Ascending aorta (tissue), 2 donors: ENCODE measurements at regions not wholly inside any gene's neighbourhood (a gene's known extent, or its start where the extent isn't known, plus 50 kb on each side); places are given as distances from the start of the nearest gene placed in this dataset.

Source experiments
- DNase-seq, 2 donors: peaks; one replicate each; pipeline ENCODE4 v3.0.0-alpha.2; 2019; ENCODE audit warnings: low spot score in 2 of 2
- H3K27ac ChIP-seq, 2 donors: fragments of 200-600 bp; sonication (generic); one replicate each; pipeline ENCODE4 v1.5.1; 2016 to 2017; ENCODE audit warnings: mild to moderate bottlenecking in 1 of 2
- H3K27me3 ChIP-seq: fragments of 200-600 bp; sonication (generic); one replicate; pipeline ENCODE4 v1.5.1; 2017
- H3K36me3 ChIP-seq, 2 donors: fragments of 200-600 bp; sonication (generic); one replicate each; pipeline ENCODE4 v1.5.1; 2016
- H3K4me1 ChIP-seq, 2 donors: fragments of 200-600 bp; sonication (generic); one replicate each; pipeline ENCODE4 v1.5.1; 2016 to 2017; ENCODE audit warnings: mild to moderate bottlenecking in 1 of 2
- H3K4me3 ChIP-seq, 2 donors: fragments of 200-600 bp; sonication (generic); one replicate each; pipeline ENCODE4 v1.5.1; 2016 to 2017; ENCODE audit warnings: mild to moderate bottlenecking in 1 of 2
- H3K9me3 ChIP-seq, 2 donors: fragments of 200-600 bp; sonication (generic); one replicate each; pipeline ENCODE4 v1.5.1; 2016
- intact Hi-C: fragments of 100-400 bp; cut with DNase I; formaldehyde crosslinking; loops from one replicate; pipeline ENCODE4 v1.15.1; 2023
- TF ChIP-seq, protein P1 (sequence below), 3 experiments: fragments of 200-600 bp in 2 of 3; fragments of 450-650 bp in 1 of 3; sonication (generic) in 2 of 3; IDR thresholded peaks; one replicate each; pipeline ENCODE4 v1.5.1; 2016 to 2019; ENCODE audit warnings: antibody characterized with exemption in 3 of 3, mild to moderate bottlenecking in 1 of 3, moderate library complexity in 1 of 3

DNA sequence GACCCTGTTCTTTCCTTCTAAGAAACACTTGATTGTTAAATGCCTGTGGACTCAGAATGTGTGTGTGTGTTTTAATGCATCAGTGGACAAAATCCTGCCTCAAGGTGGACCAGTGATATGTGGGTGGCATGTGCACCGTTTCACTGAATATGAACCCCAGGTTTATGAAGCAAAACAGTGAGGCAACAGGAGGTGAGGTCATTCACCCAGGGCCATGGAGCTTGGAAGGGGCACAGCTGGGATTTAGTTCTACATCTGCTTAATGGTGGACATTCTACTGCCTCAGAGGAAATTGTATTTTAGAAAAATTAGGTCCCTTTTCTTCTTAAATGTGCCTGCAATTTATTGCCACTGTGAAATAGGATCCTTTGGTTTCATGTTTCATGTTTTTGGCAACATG lies 549.5 kb upstream of the EEF2KMT start:
- Histone ChIP-seq H3K4me3 (no peak overlapping the region), H3K27ac (no peak overlapping the region)

DNA sequence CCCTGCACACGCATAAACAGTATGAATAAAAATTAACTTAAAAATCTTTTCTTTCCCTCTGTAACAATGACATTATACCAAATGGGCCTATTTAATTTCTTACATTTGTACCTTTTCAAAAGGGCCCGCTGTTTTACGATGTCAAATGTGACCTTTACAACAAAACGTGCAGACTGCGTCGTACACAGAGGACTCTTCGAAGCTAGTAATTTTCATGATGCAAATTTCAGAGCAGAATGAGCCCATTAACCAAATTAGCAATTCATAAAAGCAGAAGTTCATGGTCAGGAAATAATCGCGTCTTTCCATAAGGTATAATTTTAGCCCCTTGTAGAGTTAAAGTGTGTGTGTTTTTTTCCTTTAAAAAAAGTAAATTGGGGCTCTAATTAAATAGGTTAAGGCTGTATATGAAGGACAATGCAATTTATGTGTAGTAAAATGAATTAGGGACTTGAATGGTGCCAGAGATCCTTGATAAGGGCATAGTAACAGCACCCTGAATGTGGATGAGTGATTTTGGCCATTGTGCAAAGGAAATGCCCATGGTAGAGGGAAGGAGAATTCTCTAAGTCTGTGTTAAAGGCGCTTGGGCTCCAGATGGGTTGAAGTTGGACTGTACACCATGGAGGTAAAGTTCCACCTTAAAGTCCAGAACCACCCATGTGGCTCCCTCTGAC lies 546.4 kb upstream of the EEF2KMT start:
- Histone ChIP-seq H3K4me3 (no peak overlapping the region), H3K36me3 (no peaks in the 10 kb centered on the region), H3K9me3 (no peaks in the 10 kb centered on the region), H3K4me1 (no peaks in the 10 kb centered on the region), H3K27ac (no peak overlapping the region), H3K27me3 (no peaks in the 10 kb centered on the region)
- intact Hi-C loops: no loop called here
- DNase-seq: no peak
- TF ChIP-seq, protein P1, sequence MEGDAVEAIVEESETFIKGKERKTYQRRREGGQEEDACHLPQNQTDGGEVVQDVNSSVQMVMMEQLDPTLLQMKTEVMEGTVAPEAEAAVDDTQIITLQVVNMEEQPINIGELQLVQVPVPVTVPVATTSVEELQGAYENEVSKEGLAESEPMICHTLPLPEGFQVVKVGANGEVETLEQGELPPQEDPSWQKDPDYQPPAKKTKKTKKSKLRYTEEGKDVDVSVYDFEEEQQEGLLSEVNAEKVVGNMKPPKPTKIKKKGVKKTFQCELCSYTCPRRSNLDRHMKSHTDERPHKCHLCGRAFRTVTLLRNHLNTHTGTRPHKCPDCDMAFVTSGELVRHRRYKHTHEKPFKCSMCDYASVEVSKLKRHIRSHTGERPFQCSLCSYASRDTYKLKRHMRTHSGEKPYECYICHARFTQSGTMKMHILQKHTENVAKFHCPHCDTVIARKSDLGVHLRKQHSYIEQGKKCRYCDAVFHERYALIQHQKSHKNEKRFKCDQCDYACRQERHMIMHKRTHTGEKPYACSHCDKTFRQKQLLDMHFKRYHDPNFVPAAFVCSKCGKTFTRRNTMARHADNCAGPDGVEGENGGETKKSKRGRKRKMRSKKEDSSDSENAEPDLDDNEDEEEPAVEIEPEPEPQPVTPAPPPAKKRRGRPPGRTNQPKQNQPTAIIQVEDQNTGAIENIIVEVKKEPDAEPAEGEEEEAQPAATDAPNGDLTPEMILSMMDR (IDR thresholded peaks at IDR 0.05): no peak

More for the DNA sequence above, 549.5 kb upstream of the EEF2KMT start:
- Histone ChIP-seq H3K4me1 (no peaks in the 10 kb centered on the region), H3K27me3 (no peaks in the 10 kb centered on the region), H3K9me3 (no peaks in the 10 kb centered on the region), H3K36me3 (no peaks in the 10 kb centered on the region)
- intact Hi-C loops: no loop called here
- TF ChIP-seq, protein P1 (IDR thresholded peaks at IDR 0.05): no peak
- DNase-seq: no peak

DNA sequence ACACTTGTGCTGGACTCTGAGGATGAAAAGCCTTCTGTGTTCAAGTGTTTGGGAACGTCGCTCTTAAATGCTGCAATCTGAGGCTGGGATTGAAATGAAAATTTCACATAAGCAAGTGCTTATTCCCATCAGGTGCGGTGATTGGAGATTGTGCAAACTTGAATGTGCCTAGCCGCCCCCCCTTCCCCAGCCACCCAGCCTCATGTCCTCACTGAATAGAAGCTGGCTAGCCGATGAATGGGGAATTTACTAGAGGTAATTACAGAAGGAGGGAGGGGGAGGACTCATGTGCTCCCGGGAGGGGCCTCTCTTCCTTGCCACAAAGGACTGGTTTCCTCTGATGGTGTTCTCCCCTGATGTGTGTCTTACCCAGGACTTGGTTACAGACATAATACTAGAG lies 544.8 kb upstream of the EEF2KMT start:
- TF ChIP-seq, protein P1 (IDR thresholded peaks at IDR 0.05): no peak
- Histone ChIP-seq H3K27me3 (no peaks in the 10 kb centered on the region), H3K27ac (no peak overlapping the region), H3K4me3 (no peak overlapping the region), H3K36me3 (no peaks in the 10 kb centered on the region), H3K4me1 (no peaks in the 10 kb centered on the region), H3K9me3 (no peaks in the 10 kb centered on the region)
- intact Hi-C loops: no loop called here
- no peak for DNase-seq

DNA sequence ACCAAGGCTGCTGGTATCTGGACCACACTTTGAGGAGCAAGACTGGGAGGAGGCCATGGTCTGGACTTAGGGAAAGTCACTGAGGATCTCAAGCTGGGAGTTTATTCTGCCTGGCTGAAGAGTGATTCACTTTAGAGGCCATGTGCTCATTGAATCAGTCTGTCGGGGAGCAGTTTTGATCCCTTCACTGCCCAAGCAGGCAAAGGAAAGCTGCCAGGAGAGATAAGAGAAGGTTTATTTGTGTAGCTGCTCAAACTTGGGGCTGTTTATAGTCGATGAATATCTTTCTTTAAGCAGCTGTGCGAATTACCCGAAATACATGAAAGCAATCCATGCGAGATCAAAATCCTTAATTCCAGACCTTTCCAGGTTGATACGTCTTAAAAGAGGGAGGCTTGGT lies 544.4 kb upstream of the EEF2KMT start:
- no peak for DNase-seq
- intact Hi-C loops: no loop called here
- TF ChIP-seq, protein P1 (IDR thresholded peaks at IDR 0.05): no peak
- Histone ChIP-seq H3K4me3 (no peak overlapping the region), H3K36me3 (no peaks in the 10 kb centered on the region), H3K27me3 (no peaks in the 10 kb centered on the region), H3K4me1 (no peaks in the 10 kb centered on the region), H3K27ac (no peak overlapping the region), H3K9me3 (no peaks in the 10 kb centered on the region)

DNA sequence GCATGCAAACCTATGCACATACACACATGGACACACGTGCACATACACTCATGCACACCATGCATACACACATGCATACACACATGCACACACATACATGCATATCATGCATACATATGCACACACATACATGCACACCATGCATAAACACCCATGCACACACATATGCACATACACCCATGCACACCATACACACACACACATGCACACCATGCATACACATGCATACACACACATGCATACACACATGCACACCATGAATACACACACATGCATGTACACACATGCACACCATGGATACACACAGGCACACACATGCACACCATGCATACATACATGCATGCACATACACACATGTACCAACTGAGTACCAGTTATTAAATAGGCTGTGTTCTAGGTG lies 543.3 kb upstream of the EEF2KMT start:
- Histone ChIP-seq H3K9me3 (no peaks in the 10 kb centered on the region), H3K36me3 (no peaks in the 10 kb centered on the region), H3K27me3 (no peaks in the 10 kb centered on the region), H3K27ac (no peak overlapping the region), H3K4me3 (no peak overlapping the region), H3K4me1 (no peaks in the 10 kb centered on the region)
- TF ChIP-seq, protein P1 (IDR thresholded peaks at IDR 0.05): no peak
- no peak for DNase-seq
- intact Hi-C loops: no loop called here

DNA sequence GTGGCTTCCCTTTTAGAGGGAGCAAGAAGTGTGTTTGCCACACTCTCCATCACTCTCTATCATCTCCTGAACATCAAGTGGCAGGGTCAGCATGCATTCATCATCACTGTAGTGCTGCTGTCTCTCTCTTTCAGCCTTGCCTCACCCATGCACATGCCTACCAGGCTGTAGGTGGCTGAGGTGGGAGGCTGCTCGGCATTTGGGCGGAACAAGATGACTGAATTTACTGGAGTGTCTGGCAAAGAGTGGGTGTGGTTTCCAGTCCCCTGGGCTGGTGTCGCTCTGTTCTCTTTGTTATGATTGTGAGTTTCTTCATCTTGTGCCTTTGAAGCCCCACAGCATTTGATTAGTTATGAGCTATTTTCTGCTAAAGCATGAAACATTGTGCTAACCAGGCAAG lies 541.9 kb upstream of the EEF2KMT start:
- no peaks in the 10 kb centered on the region for H3K27me3 ChIP-seq
- TF ChIP-seq, protein P1 (IDR thresholded peaks at IDR 0.05): no peak
- H3K4me3 ChIP-seq: no peak overlapping the region
- H3K36me3 ChIP-seq: no peaks in the 10 kb centered on the region
- no peaks in the 10 kb centered on the region for H3K9me3 ChIP-seq
- no peak overlapping the region for H3K27ac ChIP-seq
- intact Hi-C loops: no loop called here
- no peaks in the 10 kb centered on the region for H3K4me1 ChIP-seq
- DNase-seq: no peak
